HG03571 (cell line): ENCODE measurements at regions not wholly inside any gene's neighbourhood (a gene's known extent, or its start where the extent isn't known, plus 50 kb on each side); places are given as distances from the start of the nearest gene placed in this dataset.
"Not testable (repeated sequence)": the region's sequence is repeated elsewhere in the genome, so short reads cannot be mapped to it uniquely, and the experiment has no call there.

Experiments used
- ATAC-seq: cut with Tn5 transposase; IDR thresholded peaks from one replicate; pipeline ENCODE4 v1.9.1; 2021; ENCODE audit not compliant: unreplicated experiment

- ATAC-seq = not testable (repeated sequence)
Measured at GRCh38 chr9:39665020-39665419, 309.6 kb downstream of the SPATA31A1 start.

DNA sequence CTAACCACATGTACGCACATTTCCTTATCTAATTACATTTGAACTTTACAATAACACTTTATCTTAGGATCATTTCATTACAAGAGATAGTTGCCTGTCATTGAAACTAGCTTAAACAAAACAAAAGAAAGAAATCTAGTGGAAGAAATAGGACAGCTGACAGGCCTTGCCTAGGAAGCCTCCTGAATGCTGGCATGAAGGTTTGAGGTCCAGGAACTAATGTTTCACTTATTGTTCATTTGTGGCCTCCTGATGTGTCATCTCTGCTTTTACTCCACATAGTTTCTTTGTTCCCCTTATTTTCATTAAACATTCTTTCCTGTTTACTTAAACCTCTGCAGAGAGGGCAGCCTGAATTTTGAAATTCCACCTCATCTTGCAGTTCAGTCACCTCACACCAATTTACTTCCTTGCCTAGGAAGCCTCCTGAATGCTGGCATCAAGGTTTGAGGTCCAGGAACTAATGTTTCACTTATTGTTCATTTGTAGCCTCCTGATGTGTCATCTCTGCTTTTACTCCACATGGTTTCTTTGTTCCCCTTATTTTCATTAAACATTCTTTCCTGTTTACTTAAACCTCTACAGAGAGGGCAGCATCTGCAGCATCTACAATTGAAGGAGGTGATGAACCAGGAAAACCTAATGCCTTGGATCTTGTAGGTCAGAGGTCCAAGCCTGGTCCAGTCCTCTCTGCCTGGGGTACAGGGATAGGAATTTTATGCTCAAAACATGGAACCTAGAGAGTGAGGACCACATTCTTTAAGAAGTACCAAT is 319.2 kb downstream of the SPATA31A1 start:
- ATAC-seq = not testable (repeated sequence)

DNA sequence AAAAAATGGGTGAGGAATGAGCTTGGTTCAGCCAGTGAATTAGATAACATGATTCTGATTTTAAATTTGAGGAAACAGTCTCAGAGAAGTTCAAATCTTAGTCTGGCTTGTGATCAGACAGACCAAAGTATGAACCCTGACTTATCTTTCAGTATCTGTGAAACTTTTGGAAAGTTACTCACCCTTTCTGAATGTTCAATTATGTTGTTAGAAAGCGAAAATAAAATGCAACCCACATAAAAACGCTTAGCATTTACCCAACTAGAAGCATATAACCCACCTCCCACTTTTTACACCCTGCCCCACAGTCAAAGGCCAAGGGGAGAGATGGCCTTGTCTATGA is 319.7 kb downstream of the SPATA31A1 start:
- not testable (repeated sequence) for ATAC-seq

GRCh38 chr9:39678534-39679263 is 323.2 kb downstream of the SPATA31A1 start:
- not testable (repeated sequence) for ATAC-seq

DNA sequence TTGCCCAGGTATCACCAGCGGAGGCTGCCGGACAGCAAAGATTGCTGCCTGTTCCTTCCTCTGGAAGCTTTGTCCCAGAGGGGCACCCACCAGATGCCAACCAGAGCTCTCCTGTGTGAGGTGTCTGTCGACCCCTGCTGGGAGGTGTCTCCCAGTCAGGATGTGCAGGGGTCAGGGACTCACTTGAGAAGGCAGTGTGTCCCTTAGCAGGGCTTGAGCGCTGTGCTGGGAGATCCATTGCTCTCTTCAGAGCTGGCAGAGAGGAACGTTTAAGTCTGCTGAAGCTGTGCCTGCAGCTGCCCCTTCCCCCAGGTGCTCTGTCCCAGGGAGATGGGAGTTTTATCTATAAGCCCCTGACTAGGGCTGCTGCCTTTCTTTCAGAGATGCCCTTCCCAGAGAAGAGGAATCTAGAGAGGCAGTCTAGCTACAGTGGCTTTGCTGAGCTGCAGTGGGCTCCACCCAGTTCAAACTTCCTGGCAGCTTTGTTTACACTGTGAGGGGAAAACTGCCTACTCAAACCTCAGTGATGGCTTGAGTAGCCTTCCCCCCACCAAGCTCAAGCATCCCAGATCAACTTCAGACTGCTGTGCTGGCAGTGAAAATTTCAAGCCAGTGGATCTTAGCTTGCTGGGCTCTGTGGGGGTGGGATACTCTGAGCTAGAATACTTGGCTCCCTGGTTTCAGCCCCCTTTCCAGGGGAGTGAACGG is 325.4 kb downstream of the SPATA31A1 start:
- ATAC-seq = not testable (repeated sequence)

DNA sequence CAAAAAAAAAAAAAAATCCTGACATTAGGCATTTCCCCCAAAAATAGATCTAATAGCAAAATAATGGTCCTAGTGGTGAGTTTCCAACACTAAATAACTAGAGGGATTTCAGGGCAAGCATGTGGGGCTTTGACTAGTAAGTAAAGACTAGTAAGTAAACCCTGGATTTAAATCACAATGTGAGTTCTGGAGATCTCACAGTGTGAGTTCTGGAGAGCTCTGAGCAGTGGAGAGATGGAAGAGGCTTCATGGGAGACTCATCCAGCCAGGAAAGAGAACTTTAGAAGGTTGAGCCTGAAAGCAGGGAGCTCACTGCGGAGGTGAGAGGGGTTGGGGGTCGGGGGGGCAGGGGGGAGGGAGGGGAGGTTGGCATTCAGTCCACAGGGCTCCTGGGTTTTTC is 373.4 kb downstream of the SPATA31A1 start:
- not testable (repeated sequence) for ATAC-seq

DNA sequence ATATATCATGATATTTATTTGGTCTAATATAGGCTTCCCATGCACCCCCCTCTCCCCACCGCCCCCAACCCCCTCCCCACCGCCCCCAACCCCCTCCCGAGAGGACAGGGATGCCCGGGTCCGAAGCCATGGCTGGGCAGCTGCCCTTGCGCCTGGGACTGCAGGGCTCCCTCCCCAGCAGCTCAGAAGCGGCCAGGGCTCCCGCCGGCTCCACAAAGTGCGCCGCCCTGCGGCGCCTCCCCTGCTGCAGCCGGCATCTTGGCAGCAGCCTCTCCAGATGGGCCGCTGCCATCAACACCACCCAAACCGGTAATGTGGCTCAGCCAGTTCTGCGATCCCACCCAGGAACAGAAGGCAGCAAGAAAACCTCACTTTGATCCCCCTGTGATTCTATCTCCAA is 389.4 kb downstream of the SPATA31A1 start:
- not testable (repeated sequence) for ATAC-seq

GRCh38 chr9:39775570-39775969 is 420.1 kb downstream of the SPATA31A1 start:
- not testable (repeated sequence) for ATAC-seq

GRCh38 chr9:39791356-39791755 is 435.9 kb downstream of the SPATA31A1 start:
- ATAC-seq = peak; percentile 99

DNA sequence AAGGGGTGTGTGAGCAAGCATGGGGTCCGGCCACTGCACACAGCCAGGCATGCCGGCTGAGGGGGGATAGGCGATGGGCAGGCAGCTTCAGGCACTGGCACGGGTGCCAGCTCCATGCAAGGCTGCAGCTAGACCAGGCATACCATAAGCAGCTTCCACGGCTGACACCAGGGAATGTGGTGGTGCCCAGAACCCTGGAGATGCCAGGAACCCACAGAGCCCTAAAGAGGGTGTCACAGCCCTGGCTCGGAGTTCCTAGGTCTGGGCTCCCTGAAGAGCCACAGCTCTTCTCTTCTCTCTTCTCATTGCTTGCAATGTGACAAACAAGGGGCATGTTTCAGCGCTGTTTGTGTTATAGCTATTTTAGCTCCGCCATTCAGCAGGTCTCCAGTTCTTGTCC is 442.5 kb downstream of the SPATA31A1 start:
- ATAC-seq = not testable (repeated sequence)

- not testable (repeated sequence) for ATAC-seq
Measured at GRCh38 chr9:39799252-39799651, 443.8 kb downstream of the SPATA31A1 start.

GRCh38 chr9:39802561-39802960 is 447.1 kb downstream of the SPATA31A1 start:
- not testable (repeated sequence) for ATAC-seq

DNA sequence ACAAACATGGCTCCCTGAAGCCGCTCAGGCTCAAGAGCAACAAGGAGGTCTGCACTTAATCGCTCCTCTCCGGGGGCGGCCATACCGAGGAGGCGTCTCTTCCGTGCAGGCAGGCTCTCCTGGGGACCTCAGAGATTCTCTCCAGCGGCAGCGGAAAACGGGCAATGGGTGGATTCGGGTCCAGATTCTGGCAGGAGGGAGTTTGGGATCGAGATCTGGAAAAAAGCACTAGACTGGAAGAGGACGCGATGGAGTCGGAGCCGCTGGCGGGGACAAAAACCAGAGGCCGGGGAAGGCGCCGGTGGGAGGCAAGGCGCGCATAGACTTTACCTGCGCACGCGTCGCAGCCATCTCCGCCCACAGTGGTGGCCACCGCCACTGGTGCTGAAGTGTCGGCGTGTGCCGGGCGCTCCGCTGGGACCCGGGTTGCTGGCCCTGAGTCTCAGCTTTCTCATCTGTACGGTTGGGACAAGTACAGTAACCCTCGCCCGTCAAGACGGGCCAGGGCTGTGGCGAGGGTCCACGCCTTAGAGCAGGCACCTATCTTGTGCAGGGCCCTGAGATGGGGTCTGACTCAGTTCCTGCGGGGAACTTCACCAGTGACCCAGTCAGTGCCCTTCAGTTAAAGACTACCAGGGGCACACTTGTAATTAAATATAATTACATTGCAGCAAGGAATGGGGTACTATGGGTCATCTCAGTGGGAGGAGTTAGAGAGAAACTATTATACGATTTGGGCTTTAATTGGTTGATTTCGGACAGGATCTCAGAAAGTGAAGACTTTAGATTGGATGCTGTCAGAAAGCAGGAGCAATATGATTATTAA is 454.1 kb downstream of the SPATA31A1 start:
- peak; percentile 99 for ATAC-seq

GRCh38 chr9:39810401-39810800 is 454.9 kb downstream of the SPATA31A1 start:
- not testable (repeated sequence) for ATAC-seq

DNA sequence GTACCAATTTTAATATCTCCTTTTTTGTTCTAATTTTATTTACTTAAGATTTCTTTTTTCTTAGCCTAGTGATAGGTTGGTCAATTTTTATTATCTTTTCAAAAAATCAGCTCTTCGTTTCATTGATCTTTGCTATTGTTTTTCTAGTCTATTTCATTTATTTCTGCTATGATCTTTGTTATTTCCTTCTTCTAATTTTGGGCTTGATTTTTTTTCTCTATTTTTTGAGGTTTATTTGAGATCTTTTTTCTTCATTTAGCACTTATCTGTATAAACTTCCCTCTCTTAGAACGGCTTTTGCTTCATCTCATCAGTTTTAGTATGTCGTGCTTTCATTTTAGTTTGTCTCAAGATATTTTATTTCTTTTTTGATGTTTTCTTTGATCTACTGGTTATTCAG is 456.1 kb downstream of the SPATA31A1 start:
- ATAC-seq = not testable (repeated sequence)

- ATAC-seq = not testable (repeated sequence)
Measured at GRCh38 chr9:39828457-39828856, 473.0 kb downstream of the SPATA31A1 start.
